Glomerular visceral epithelial cell (primary cell): ENCODE measurements at regions not wholly inside any gene's neighbourhood (a gene's known extent, or its start where the extent isn't known, plus 50 kb on each side); places are given as distances from the start of the nearest gene placed in this dataset.

Source experiments
- DNase-seq: peaks from one replicate; pipeline ENCODE4 v3.0.0-alpha.2; 2016; ENCODE audit errors: extremely low spot score

DNA sequence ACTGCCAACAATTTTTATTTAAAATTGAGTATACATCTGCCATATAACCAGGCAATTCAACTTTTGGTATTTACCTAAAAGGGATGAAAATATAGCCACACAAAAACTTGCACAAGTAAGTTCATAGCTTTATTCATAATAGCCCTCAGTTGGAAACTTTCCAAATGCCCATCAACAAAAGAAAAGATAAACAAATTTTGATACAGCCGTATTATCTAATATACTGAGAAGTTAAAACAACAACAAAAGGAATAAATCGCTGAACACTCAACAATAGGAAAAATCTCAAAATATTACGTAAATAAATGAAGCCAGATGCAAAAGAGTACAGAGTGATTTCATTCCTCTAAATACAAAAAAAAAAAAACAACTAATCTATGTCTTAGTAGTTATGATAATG is 399.2 kb upstream of the SEMA3D start:
- DNase-seq: no peak

DNA sequence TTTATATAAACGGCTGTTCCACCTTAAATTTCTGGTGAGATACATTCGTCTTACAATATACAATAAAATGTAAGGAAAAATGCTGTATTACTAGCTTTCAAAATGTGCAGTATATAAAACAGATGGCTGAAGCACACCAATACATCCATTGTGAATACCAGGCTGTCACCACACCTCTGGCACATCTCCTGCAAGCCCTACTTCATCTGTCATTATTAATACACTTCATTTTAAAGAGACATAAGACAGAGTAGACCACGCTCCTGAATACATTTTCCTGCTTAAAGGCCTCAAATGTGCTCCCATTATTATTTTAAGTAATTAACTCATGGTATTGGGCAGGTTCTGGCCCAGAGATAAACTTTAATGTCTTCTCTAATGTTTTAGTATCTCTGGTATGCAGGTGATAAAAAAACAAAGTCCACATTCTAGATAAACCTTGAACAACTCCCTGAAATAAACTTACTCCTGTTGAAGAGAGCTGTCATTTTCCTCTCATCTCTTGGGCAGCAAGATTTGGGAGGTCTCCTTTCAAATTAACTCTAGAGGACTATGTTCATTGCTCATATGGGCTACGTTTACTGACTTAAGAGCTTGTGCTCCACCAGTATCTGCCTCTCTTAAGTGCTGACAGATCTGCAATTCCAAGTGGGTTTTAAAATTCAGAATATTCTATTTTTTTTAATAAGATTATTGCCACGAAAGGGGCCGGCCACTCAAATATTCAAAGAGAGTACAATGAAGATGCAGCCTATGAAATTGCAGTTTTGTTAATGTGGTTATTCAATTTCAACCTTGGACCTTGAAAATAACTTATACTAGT is 396.5 kb upstream of the SEMA3D start:
- DNase-seq: no peak

DNA sequence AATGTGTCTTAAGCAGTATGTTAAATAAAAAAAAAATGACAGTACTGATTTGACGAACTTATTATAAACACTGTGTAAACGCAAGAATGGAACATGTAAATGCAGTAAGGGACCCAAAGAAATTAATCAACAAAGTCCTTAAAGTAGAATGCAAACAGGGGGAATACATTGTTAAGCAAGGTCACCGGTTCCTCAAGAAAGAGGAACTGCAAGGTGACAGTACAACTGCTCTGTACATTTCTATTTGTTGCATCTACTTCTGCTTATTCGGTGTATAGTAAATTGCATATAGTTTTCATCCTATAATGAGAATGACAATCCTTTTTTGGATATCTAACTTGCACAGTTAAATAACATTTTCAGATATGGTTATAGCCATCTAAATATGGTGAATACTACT is 387.0 kb upstream of the SEMA3D start:
- no peak for DNase-seq

DNA sequence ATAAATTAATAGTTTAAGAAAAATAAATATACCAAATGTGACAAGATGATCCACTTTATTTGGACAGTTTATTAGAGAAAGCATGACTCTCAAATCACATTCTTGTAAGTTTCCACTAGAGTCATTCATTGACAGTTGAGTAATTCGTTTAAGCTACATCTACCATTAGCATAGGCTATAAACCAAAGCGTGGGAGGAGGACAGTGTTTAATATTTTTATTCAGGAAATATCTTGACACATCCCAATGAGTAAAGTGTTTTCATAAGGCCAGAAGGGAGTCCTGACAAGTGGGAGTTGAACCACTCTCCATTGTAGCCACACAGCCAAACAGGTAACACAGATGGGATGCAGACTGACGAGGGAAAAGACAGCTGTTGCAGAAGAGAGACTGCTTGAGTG is 386.5 kb upstream of the SEMA3D start:
- DNase-seq: no peak

DNA sequence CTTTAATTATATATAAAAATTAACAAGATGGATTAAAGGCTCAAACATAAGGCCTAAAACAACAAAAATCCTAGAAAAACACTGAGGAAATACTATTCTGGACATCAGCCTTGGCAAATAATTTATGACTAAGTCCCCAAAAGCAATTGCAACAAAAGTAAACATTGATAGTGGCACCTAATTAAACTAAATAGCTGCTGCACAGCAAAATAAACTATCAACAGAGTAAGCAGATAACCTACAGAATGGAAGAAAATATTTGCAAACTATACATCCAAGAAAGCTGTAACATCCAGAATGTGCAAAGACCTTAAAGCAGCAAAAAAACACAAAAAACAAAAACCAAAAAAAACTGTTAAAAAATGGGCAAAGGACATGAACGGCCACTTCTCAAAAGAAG is 384.0 kb upstream of the SEMA3D start:
- DNase-seq: no peak

DNA sequence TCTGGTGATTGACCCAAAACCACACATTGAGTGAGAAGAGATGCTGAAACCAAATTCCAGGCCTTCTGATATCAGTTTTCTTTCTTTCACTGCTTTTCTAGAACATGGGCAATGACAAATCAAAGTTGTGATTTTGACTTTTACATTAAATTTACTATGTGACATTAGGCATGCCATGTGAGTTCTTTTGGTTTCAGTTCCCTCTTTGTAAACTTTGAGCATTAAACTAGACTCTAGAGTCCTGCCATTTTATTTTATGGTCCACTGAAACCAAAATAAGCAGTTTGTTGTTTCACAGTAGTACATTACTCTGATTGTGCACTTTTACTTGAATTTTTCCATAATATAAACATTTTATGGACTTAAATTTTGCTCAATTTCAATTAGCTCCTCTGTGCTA is 381.1 kb upstream of the SEMA3D start:
- DNase-seq: no peak

DNA sequence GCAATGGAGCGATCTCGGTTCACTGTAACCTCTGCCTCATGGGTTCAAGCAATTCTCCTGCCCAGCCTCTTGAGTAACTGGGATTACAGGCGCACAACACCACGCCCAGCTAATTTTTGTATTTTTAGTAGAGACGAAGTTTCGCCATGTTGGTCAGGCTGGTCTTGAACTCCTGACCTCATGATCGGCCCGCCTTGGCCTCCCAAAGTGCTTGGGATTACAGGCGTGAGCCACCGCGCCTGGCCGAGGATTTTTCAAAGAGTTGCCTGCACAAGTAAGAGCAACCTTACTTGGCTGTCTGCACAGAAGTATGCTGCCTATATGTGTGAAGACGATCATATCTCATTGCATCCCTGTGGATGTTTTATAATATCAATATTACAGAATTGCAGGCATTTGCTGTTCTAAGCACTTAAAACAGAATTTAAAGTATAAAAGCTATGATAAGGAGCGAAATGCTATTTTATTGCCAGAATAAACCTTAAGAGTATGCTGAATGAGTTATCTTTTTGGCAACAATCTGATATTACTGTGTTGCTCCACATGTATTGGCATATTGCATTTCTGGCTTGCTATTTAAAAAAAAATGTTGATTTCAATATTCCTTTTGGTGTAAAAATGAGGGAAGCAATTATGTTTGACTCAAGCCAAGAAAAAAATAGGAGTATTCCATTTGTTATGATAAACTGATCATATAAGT is 379.4 kb upstream of the SEMA3D start:
- DNase-seq: no peak

DNA sequence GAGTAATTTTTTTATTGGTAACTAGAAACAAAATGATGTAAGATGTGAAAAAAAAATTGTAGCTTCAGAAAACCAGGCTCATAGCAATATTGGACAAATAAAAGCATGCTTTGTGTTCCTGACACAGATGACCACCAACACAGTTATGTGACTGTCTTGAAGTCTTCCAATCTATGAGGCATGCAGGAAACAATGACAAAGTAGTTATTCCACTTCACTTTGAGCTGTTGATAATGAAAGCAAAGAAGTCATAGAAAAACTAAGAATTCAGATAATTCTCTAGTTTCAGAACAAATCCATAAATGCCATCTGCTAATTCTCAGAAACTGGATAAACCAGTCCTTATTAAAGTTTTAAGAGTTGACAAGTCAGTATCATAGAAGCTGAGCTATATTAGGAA is 378.4 kb upstream of the SEMA3D start:
- DNase-seq: no peak

DNA sequence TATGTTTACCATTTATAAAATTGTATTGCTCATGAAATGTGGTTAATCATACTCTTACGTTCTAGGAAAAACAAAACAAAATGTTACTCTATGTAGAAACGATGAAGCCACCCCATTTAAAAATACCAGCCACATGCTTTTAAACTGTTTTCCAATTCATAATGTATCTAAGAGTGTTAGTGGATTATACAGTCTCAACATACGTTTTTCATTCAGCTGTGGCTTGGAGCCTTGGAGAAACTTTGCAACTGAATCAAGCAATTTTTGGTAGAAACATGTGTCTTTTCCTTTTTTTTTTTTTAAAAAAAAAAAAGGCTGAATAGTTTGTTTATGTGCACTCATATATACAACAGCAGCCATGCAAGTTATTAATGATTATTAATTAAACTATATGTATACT is 378.0 kb upstream of the SEMA3D start:
- no peak for DNase-seq

DNA sequence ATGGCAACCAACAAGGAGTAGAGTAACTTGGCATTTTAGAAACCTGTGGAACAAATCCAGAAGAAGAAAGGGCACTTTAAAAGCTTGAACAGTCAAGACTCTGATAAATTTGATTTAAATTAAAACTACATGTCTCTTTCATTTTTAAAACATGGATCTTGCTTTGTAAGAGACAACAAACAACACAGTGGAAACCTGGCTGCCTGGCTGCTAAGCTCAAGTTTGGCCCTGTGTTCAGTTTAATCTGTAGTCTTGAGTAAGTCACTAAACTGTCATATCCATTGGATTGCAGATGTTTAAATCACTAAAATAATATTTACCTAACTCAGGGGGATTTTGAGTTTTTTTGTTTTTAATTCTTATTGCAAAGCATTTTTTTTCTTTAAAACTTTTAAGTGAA is 374.9 kb upstream of the SEMA3D start:
- DNase-seq: no peak

DNA sequence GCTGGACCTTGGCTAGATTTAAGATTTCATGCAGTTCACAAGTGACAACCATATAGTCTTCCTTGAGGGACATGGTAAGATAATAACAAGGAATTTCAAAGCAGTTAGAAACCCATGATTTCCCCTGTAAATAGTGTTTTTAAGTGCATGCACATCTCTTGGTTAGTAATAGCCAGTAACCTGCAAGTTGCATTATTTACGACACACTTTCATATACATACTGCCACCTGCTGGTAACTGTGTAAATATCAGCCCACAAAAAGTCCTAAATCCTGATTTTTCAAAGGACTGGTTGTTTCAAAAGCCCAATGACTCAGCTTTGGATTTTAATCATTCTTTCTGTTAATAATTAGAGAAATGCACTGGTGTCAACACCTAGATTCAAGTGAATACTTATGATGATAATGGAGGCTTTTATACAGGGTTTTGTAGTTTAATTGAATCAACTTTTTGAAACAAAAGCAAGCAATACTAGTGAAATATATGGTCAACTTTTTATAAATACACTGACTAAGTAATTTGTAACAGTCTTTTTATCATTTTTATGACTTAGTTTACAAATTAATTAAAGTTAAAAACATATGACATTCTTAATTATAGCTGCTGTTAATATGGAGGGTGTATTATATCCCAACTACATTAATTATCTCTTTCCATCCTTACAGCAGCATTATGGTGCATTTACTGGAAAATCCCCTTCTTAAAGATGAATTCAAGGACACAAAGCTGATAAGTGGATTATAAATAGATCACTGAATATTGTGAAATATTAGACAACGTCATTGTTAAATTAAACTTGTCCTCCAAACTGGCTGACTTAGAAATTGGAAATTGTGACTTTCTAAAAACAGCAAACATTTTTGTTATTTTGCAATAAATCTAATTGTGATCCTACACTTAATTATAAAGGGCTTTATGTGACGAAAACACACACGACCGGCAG is 367.7 kb upstream of the SEMA3D start:
- DNase-seq: peak; percentile 71

DNA sequence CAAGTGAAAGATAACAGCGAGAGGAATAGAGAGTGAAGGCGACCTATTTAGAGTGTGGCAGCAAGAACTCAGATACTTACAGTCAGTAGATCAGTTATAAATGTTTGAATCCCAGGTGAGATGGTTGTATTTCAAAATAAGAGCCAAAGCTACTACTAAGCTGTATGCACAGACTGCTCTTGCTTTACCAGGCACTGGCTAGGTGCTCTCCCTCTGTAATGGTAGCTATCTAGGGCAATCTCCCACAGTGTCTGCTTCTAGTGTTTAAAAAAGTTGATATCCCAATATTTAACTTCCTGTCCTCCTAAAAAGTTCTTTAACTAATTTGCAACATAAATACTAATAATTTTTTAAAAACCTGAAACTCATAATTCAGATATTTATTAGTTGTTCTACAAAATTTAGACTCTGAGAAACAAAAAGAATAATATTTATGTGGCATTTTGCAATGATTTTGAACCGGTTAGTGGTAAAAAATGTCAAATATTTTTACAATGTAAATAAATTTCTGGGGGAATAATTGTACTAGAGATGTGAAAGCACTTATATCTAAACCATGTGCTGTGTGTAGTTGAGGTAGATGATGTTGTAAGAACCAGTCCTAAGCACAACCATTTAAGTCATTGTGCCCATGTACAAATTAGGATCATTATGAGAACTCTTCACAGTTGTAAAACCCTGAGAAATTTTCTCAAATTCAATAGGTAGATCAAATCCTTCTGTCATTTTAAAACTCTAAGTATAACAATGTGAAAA is 349.3 kb upstream of the SEMA3D start:
- no peak for DNase-seq

DNA sequence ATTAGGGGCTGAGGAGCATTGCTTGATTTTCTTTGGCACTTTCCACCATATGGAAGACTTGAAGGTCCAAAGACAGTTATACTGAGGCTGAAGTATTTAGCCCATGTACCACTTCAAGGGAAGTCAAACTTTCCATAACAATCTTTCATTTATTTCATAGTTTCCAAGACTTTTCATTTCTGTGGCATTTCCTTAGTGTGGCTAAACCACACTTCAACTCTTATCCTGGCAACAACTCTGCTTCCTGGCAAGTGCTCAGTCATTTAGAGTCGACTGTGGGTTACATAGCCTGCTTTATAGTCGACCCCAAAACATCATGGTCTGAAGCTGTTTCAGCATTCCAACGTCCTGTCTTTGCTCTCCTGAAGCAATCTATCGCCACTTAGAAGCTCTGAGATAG is 343.0 kb upstream of the SEMA3D start:
- DNase-seq: no peak

DNA sequence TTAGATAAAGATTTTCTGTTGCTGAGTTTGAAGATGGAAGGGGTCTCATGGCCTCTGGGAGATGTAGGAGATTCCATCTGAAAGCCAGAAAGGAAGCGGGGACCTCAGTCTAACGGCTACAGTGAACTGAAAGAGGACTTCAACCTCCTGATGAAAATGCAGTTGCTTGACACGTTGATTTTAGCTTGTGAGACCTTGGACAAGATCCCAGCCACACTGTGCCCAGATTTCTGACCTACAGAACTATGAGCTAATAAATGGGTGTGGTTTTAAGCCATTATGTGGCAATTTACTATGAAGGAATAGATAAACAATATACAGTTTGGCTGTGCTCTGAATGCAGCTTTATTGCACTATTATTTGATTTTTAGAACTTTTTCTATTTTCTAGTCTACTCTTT is 342.3 kb upstream of the SEMA3D start:
- no peak for DNase-seq

DNA sequence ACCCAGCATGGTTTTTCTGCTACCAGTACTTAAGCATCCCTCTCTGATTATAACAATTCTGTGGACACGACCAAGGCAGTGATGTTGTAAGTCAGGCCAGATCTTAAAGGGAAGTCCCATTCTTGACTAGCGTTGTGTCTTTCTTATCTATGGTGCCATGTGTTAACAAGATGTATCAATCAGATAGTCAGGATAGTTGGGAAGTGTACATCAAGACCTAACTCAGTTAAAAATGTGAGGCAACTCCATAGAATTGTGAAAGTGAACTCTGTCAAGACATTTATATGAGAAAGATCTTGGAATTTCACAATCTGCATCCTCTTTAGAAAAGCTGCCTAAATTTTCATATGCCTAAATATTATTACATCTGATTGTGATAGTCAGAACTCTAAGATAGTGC is 341.7 kb upstream of the SEMA3D start:
- DNase-seq: no peak

DNA sequence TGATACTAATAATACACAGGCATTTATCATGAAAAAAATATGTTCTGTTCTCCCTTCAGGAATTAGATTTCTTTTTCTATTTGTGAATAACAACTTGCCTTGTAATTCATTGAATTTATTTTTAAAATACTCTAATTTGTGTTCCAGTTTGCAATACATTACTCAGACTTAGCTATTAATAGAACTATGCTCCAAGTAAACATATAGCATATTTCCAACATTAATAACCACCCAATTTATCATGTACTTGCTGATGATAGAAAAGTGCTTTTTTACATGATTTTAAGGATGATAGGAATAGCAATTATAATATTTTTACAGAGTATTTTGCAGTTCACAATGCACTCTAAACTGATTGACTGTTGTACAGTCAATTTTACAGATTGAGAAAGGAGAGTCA is 338.8 kb upstream of the SEMA3D start:
- DNase-seq: no peak

DNA sequence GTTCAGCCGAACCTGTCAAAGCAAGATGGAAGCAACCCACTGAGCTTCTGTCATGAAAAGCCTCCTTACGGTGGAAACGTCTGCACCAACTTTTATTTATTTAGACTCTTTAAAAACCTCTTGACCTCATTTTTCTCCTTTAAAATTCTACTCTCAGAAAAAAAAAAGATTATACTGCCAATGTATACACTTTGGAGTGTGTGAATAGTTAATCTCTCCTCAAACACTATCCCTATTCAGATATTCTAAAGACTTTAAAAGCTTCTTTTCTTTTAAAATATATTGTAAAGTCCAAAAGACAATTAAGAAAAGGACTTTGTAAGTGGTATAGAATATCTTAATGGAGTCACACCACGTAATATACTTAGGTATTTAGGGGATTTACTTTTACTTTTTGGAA is 335.2 kb upstream of the SEMA3D start:
- no peak for DNase-seq

DNA sequence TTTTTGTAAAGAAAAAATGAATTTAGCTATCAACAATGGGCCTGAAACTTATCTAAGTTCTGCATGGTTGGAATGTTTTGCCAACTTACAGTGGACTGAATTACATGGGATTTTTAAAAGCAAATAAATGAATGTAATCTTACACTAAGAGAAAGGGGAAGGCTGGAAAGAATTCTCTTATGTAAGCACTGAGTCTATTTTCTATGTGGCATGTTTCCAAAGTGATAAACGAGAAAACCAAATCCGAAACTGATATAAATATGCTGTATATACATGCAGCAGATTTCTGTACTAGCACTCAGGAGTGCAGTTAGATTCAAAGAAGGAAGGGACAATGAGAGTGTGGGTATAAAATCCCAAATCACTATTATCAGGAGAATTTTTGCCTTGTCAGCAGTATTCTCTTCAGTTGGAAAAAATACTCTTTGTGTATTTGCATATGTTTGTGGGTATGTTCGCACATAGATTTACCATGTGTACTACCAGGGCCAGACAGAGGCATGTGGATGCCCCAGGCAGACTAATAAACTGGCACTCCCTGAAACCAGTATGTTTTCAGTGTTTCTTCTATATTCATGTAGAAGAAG is 334.3 kb upstream of the SEMA3D start:
- DNase-seq: no peak

DNA sequence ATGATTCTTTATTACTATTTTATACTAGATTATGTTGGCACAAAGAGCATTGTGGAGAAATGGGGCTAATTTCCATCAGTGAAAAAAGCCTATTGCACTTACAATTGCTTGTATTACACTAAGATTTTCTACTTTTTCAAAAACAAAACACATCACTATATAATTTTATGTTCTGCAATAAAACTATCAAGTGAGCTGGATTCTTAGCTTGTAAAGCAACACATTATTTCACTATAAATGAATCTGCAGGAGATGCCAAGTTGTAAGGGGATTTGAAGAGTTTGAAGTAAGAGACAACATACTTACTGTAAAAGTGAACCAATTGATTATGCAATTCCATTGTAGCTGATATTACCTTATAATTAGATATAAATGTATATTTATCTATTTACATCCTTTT is 333.3 kb upstream of the SEMA3D start:
- no peak for DNase-seq

DNA sequence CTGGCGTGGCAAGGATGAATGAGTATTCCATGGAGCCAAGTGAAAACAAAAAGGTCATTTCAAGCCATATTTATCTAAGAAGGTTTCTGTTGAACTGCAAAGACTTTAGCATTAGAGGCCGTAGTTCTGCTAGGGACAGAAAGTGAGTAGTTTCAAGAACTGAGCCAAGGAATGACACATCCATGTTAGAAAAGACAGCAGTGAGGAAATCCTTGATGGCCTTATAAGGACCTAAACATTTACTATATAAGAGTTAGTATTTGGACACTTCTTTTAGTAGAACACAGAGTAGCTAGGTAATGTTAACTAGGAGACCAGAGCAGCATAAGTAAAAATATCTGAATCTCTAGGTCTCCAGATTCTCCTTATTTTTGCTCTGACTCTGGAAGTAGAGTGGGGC is 329.8 kb upstream of the SEMA3D start:
- no peak for DNase-seq

DNA sequence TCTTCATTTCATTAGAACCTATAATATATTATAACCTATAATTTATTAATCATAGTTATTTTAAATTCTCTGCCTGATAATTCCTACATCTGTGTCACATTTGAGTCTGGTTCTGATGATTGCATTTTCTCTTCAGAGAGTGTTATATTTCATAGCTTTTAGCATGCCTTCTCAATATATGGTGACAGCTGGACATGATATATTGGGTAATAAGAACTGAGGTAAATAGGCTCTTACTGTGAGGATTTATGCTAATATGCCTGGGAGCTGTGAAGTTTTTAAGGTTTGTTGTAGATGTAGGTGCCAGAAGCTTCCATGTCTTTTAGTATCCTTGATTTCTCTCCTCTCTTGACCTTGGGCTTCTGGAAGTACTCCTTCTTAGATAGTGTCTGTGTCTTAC is 325.9 kb upstream of the SEMA3D start:
- no peak for DNase-seq
